ENCODE measurements at regions not wholly inside any gene's neighbourhood (a gene's known extent, or its start where the extent isn't known, plus 50 kb on each side); places are given as distances from the start of the nearest gene placed in this dataset.
A peak's percentile ranks its signal among the peaks of the same experiment; 100 is the strongest.

DNA sequence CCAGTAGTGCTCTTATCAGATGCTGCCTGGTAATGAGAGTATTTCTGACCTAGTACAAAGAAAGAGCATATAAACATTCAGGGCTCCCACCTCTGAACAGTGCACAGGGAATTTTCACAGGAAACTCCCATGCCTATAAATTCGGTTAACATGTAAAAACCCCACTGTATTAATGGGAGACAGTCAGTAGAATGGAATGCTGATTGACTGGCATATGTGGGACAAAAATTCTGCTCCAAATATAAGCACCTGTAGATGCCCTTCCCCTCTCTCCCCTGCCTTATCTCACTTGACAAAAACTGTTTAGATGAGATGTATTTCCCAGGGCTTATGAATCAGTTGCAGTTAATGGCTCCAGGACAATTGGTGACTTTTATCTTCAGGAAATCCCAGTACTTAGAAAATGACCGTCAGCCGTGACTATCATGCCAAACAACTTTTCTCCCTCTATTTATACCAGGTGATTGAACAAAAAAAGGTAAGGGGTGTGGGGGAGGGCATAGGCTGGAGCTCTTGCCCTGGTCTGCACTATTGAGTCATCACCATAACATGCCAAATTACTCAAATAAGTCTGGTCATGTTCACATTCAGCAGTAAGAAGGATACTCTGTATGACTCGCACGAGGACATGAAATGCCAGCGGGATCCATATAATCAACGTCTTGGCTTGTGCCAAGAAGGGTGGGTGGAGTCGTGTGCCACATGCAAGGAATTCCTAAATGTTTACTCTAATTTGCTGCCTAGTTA, 176.4 kb upstream of the BMP2 start:
- H3K27ac Mint-ChIP-seq (ENCODE audit: unreplicated experiment), result no peak overlapping the region
- no peak overlapping the region for H3K4me3 Mint-ChIP-seq (ENCODE audit: unreplicated experiment)
- H3K27me3 Mint-ChIP-seq (ENCODE audit: insufficient read depth, unreplicated experiment), result peaks cover 3% of the 10 kb centered on the region
- POLR2A ChIA-PET, result no interaction called here
- Histone ChIP-seq H3K9me3 (no peaks in the 10 kb centered on the region), H3K4me3 (ENCODE audit: low read depth, low read length) (no peak overlapping the region), H3K27me3 (replicated peaks; ENCODE audit: control insufficient read depth, insufficient read depth, low read length) (no peaks in the 10 kb centered on the region), H3K36me3 (ENCODE audit: control insufficient read depth, insufficient read depth, low read length) (no peaks in the 10 kb centered on the region), H3K4me1 (no peaks in the 10 kb centered on the region)
- no TSS peak for BruUV-seq (replicated peaks)
- H3K4me1 Mint-ChIP-seq (ENCODE audit: low read depth, unreplicated experiment), result no peaks in the 10 kb centered on the region
- intact Hi-C loops (cut with micrococcal nuclease; ENCODE audit: unreplicated experiment), result no loop called here
- TF ChIP-seq, protein P1, sequence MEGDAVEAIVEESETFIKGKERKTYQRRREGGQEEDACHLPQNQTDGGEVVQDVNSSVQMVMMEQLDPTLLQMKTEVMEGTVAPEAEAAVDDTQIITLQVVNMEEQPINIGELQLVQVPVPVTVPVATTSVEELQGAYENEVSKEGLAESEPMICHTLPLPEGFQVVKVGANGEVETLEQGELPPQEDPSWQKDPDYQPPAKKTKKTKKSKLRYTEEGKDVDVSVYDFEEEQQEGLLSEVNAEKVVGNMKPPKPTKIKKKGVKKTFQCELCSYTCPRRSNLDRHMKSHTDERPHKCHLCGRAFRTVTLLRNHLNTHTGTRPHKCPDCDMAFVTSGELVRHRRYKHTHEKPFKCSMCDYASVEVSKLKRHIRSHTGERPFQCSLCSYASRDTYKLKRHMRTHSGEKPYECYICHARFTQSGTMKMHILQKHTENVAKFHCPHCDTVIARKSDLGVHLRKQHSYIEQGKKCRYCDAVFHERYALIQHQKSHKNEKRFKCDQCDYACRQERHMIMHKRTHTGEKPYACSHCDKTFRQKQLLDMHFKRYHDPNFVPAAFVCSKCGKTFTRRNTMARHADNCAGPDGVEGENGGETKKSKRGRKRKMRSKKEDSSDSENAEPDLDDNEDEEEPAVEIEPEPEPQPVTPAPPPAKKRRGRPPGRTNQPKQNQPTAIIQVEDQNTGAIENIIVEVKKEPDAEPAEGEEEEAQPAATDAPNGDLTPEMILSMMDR (IDR thresholded peaks at IDR 0.05; ENCODE audit: insufficient read depth in 1 of 2, low read depth in 1 of 2, low read length in 1 of 2, severe bottlenecking in 1 of 2, unreplicated experiment in 1 of 2), result no peak
- H3K9me3 Mint-ChIP-seq (ENCODE audit: unreplicated experiment), result no peaks in the 10 kb centered on the region
- CTCF ChIA-PET, result no interaction called here
- H3K36me3 Mint-ChIP-seq (ENCODE audit: insufficient read depth, unreplicated experiment), result no peaks in the 10 kb centered on the region
- DNase-seq, result no peak

DNA sequence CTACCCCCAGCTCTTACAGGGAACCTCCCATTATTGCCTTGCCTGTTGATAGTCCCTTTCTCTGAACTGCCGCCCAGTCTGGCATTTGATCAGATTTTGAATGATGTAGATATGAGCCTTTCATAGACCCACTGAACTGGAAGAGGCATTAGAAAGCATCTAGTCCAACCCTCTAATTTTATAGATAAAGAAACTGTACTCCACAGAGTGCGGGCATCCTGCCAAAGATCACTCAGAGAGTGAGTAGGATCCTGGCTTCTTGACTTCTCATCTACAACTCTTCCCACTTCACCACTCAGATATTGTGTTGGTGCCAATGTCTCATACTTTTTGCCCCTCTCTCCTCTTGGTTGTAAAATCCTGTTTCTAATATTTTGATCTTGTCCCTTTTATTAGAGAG, 179.2 kb upstream of the BMP2 start:
- Histone ChIP-seq H3K4me1 (no peaks in the 10 kb centered on the region), H3K9me3 (no peaks in the 10 kb centered on the region), H3K36me3 (ENCODE audit: control insufficient read depth, insufficient read depth, low read length) (no peaks in the 10 kb centered on the region), H3K4me3 (ENCODE audit: low read depth, low read length) (no peak overlapping the region), H3K27me3 (replicated peaks; ENCODE audit: control insufficient read depth, insufficient read depth, low read length) (no peaks in the 10 kb centered on the region)
- Mint-ChIP-seq H3K4me1 (ENCODE audit: low read depth, unreplicated experiment) (peaks cover 1% of the 10 kb centered on the region), H3K4me3 (ENCODE audit: unreplicated experiment) (no peak overlapping the region), H3K27me3 (ENCODE audit: insufficient read depth, unreplicated experiment) (no peaks in the 10 kb centered on the region), H3K36me3 (ENCODE audit: insufficient read depth, unreplicated experiment) (no peaks in the 10 kb centered on the region), H3K27ac (ENCODE audit: unreplicated experiment) (no peak overlapping the region), H3K9me3 (ENCODE audit: unreplicated experiment) (no peaks in the 10 kb centered on the region)
- POLR2A ChIA-PET, result no interaction called here
- TF ChIP-seq, protein P1 (IDR thresholded peaks at IDR 0.05; ENCODE audit: insufficient read depth in 1 of 2, low read depth in 1 of 2, low read length in 1 of 2, severe bottlenecking in 1 of 2, unreplicated experiment in 1 of 2), result no peak
- CTCF ChIA-PET, result no interaction called here
- DNase-seq, result no peak
- intact Hi-C loops (cut with micrococcal nuclease; ENCODE audit: unreplicated experiment), result no loop called here
- BruUV-seq (replicated peaks), result no TSS peak

DNA sequence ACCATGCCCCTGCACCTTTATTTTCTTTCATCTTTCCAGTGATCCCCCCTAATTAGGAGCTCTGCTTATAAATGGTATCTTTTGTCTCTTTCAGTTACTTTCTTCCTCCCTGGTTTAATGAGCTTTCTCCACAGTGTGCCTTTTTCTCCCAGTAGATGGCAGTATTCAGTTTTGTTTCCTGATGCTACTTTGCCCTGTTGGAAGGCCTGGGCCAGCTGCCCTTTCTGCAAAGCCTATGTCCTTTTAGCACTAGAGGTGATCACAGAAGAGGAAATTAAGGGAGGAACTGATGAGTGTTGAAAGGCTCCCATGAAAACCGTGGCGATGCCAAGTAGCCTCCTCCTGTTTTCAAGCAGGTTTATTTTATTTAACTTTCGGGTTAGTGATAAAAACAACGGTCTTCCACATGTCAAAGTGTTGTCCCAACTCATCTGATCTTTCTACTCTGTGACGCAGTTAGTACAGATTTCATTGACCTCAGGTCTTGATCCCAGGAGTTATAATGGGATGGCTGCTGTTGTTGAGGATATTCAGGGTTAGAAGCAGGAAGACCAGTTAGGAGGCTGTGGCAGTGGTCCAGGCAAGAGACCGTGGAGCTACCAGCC, 184.2 kb upstream of the BMP2 start:
- Histone ChIP-seq H3K4me1 (no peaks in the 10 kb centered on the region), H3K9me3 (no peaks in the 10 kb centered on the region), H3K36me3 (ENCODE audit: control insufficient read depth, insufficient read depth, low read length) (no peaks in the 10 kb centered on the region), H3K4me3 (ENCODE audit: low read depth, low read length) (no peak overlapping the region), H3K27me3 (replicated peaks; ENCODE audit: control insufficient read depth, insufficient read depth, low read length) (no peaks in the 10 kb centered on the region)
- TF ChIP-seq, protein P1 (IDR thresholded peaks at IDR 0.05; ENCODE audit: insufficient read depth in 1 of 2, low read depth in 1 of 2, low read length in 1 of 2, severe bottlenecking in 1 of 2, unreplicated experiment in 1 of 2), result peak; percentile 70 to 72
- CTCF ChIA-PET, result interaction anchor here (0.9 to 1.9 kb wide), 18 partner anchors 12 to 414 kb away, joined by 3 to 11 read pairs (median 4); no protein-coding TSS in a partner anchor
- Mint-ChIP-seq H3K4me1 (ENCODE audit: low read depth, unreplicated experiment) (peaks cover 7% of the 10 kb centered on the region), H3K4me3 (ENCODE audit: unreplicated experiment) (no peak overlapping the region), H3K9me3 (ENCODE audit: unreplicated experiment) (no peaks in the 10 kb centered on the region), H3K27me3 (ENCODE audit: insufficient read depth, unreplicated experiment) (no peaks in the 10 kb centered on the region), H3K36me3 (ENCODE audit: insufficient read depth, unreplicated experiment) (no peaks in the 10 kb centered on the region), H3K27ac (ENCODE audit: unreplicated experiment) (no peak overlapping the region)
- intact Hi-C loops (cut with micrococcal nuclease; ENCODE audit: unreplicated experiment), result loop anchor here (1.0 to 2.0 kb wide), 7 partner anchors 41 to 512 kb away; no protein-coding TSS in a partner anchor
- DNase-seq, result peak; percentile 58 to 70
- no TSS peak for BruUV-seq (replicated peaks)
- POLR2A ChIA-PET, result interaction anchor here (0.5 kb wide), 1 partner anchor 1034 kb away, joined by 5 read pairs; no protein-coding TSS in a partner anchor
